KMS-11 (cell line): ENCODE measurements at regions not wholly inside any gene's neighbourhood (a gene's known extent, or its start where the extent isn't known, plus 50 kb on each side); places are given as distances from the start of the nearest gene placed in this dataset.

Experiments used
- H2AFZ ChIP-seq: fragments of 200-600 bp; sonication (generic); 2 replicates; pipeline ENCODE4 v1.6.1; 2016; ENCODE audit warnings: antibody characterized with exemption, mixed run types, low read depth
- H3K27ac ChIP-seq: fragments of 200-600 bp; sonication (generic); 2 replicates; pipeline ENCODE4 v1.6.1; 2016; ENCODE audit warnings: mild to moderate bottlenecking, mixed run types
- H3K27me3 ChIP-seq: fragments of 200-600 bp; sonication (generic); 2 replicates; pipeline ENCODE4 v1.6.1; 2017; ENCODE audit warnings: mild to moderate bottlenecking, low read depth, mixed run types, moderate library complexity; ENCODE audit not compliant: insufficient read depth
- H3K36me3 ChIP-seq: fragments of 200-600 bp; sonication (generic); 2 replicates; pipeline ENCODE4 v1.6.1; 2017; ENCODE audit warnings: mild to moderate bottlenecking, mixed run types; ENCODE audit not compliant: insufficient read depth
- H3K4me1 ChIP-seq: fragments of 200-600 bp; sonication (generic); 2 replicates; pipeline ENCODE4 v1.6.1; 2016; ENCODE audit warnings: mild to moderate bottlenecking, low read depth, mixed run types; ENCODE audit not compliant: poor library complexity, severe bottlenecking
- H3K4me2 ChIP-seq: fragments of 200-600 bp; sonication (generic); 2 replicates; pipeline ENCODE4 v1.7.0; 2016; ENCODE audit warnings: mild to moderate bottlenecking, mixed run types
- H3K4me3 ChIP-seq: fragments of 200-600 bp; sonication (generic); IDR thresholded peaks from 2 replicates; pipeline ENCODE4 v1.6.1; 2017; ENCODE audit warnings: low read depth, low read length, mixed read lengths; ENCODE audit not compliant: insufficient read depth
- H3K79me2 ChIP-seq: fragments of 200-600 bp; sonication (generic); 2 replicates; pipeline ENCODE4 v1.6.1; 2016; ENCODE audit warnings: low read depth, mixed run types; ENCODE audit not compliant: insufficient read depth
- H3K9ac ChIP-seq: fragments of 200-600 bp; sonication (generic); 2 replicates; pipeline ENCODE4 v1.6.1; 2016; ENCODE audit warnings: mild to moderate bottlenecking, mixed run types
- H4K20me1 ChIP-seq: fragments of 200-600 bp; sonication (generic); 2 replicates; pipeline ENCODE4 v1.6.1; 2016; ENCODE audit warnings: mild to moderate bottlenecking, mixed run types; ENCODE audit not compliant: insufficient read depth
- TF ChIP-seq, protein P1 (sequence below): fragments of 200-600 bp; sonication (generic); conservative IDR thresholded peaks from 2 replicates; pipeline ENCODE4 v1.6.1; 2017; ENCODE audit warnings: low read depth, mild to moderate bottlenecking, antibody characterized with exemption, low read length, moderate library complexity, mixed read lengths

DNA sequence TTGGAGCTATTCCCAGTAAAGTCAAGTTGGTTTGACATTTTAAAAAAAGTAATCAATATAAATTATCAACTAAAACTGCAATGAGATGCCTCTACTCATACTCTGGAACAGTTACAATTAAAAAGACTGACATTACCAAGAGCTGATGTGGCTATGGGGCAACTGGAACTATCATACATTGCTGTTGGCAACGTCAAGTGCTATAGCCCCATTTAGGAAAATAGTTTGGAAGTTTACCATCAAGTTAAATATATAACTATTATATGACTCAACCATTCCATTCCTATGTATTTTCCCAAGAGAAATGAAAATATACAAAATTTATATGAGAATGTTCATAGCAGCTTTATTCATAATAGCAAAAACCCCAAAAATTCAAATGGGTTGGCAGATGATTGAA is 111.4 kb upstream of the HDGFL1 start:
- H3K27ac ChIP-seq: no peak overlapping the region
- no peaks in the 10 kb centered on the region for H4K20me1 ChIP-seq
- H3K4me1 ChIP-seq: no peaks in the 10 kb centered on the region
- H3K4me3 ChIP-seq: no peak overlapping the region
- no peaks in the 10 kb centered on the region for H3K36me3 ChIP-seq
- no peak overlapping the region for H3K4me2 ChIP-seq
- no peak overlapping the region for H2AFZ ChIP-seq
- H3K79me2 ChIP-seq: no peaks in the 10 kb centered on the region
- no peaks in the 10 kb centered on the region for H3K27me3 ChIP-seq
- TF ChIP-seq, protein P1, sequence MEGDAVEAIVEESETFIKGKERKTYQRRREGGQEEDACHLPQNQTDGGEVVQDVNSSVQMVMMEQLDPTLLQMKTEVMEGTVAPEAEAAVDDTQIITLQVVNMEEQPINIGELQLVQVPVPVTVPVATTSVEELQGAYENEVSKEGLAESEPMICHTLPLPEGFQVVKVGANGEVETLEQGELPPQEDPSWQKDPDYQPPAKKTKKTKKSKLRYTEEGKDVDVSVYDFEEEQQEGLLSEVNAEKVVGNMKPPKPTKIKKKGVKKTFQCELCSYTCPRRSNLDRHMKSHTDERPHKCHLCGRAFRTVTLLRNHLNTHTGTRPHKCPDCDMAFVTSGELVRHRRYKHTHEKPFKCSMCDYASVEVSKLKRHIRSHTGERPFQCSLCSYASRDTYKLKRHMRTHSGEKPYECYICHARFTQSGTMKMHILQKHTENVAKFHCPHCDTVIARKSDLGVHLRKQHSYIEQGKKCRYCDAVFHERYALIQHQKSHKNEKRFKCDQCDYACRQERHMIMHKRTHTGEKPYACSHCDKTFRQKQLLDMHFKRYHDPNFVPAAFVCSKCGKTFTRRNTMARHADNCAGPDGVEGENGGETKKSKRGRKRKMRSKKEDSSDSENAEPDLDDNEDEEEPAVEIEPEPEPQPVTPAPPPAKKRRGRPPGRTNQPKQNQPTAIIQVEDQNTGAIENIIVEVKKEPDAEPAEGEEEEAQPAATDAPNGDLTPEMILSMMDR: no peak
- H3K9ac ChIP-seq: no peak overlapping the region

DNA sequence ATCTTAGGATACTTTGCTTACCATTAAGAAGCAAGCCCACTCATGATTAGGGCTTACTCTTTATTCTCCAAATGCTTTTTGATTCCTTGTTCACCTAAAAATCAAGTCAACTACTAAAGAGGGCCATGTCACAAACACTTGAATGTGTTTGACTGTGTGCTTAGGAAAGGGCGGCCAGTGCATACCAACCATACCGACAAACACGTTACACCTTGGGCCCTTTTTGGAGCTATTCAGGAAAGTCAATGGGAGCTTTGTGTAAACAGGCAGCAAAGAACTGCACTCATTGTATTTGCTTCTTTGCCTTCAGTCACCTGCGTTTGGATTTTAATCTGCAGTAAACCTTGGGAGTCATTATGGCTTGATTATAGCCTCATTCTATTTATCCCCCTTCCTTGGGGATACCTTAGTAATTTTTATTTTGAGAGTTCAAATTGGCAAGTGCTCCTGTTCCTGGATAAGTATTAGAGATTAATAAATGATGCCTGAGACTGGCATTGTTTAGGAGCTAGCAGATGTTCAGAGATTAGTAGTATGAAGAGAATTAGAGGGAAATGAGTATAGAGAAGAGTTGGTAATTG is 102.6 kb upstream of the HDGFL1 start:
- H2AFZ ChIP-seq: no peak overlapping the region

DNA sequence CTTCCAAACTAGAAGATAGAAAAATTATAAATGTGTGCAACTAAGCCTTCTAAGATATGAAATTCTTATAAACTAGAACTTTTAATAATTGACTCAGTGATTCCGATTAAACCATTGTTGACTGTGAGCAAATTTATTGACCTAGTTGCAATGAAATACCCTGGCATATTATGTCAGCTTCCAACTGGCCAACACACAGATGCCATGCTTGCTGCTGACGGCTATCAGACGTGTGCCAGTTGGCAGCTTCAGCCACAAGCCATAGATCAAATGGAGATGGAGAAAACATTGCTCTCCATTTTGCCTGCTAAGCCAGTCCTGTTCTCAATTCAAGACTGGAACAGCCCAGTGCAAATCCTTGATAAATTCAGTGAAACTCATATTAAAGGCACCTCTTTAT is 101.7 kb upstream of the HDGFL1 start:
- H2AFZ ChIP-seq: no peak overlapping the region
- H3K27ac ChIP-seq: no peak overlapping the region
- no peaks in the 10 kb centered on the region for H3K79me2 ChIP-seq
- no peaks in the 10 kb centered on the region for H3K27me3 ChIP-seq
- H3K4me1 ChIP-seq: no peaks in the 10 kb centered on the region
- no peaks in the 10 kb centered on the region for H3K36me3 ChIP-seq
- H3K4me2 ChIP-seq: no peak overlapping the region
- H4K20me1 ChIP-seq: no peaks in the 10 kb centered on the region
- TF ChIP-seq, protein P1: no peak
- no peak overlapping the region for H3K4me3 ChIP-seq
- no peak overlapping the region for H3K9ac ChIP-seq

More for the DNA sequence above, 102.6 kb upstream of the HDGFL1 start:
- no peak overlapping the region for H3K4me2 ChIP-seq
- H3K4me3 ChIP-seq: no peak overlapping the region
- no peaks in the 10 kb centered on the region for H3K27me3 ChIP-seq
- no peaks in the 10 kb centered on the region for H3K4me1 ChIP-seq
- H3K9ac ChIP-seq: no peak overlapping the region
- H3K27ac ChIP-seq: no peak overlapping the region
- no peaks in the 10 kb centered on the region for H4K20me1 ChIP-seq
- H3K79me2 ChIP-seq: no peaks in the 10 kb centered on the region
- TF ChIP-seq, protein P1: no peak
- no peaks in the 10 kb centered on the region for H3K36me3 ChIP-seq

DNA sequence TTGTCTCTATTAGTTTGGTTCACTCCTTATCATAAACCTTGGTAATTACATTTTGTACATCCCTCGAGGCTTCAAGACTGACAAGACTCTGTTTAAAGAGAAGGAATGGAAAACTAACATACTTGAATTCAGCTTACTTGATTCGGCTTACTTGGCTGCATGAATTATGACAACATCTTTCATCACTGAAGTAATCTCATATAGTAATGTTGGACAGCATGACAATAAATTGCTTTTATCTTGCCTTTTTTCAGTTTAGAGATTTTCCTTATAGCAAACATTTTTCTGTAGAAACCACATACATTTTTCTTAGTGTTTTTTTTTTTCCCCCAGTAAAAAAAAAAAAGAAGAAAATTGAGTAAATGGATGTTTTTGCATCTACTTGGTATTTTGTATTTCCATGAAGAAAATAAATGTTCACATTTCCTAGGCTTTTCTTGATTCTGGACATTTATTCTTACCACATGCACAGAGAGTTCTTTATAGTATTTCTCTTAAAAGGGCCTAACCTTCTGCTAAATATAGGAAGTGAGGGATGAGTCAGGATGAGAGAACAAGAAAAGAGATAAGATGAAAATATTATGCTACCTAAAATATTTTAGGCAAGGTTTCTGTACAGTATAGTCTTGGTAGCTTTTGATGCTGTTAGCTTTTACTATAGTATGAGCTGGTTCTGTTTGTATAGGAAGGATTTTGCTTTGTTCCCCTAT is 101.0 kb upstream of the HDGFL1 start:
- TF ChIP-seq, protein P1: no peak
- no peak overlapping the region for H3K4me2 ChIP-seq

More for the DNA sequence above, 101.0 kb upstream of the HDGFL1 start:
- H3K79me2 ChIP-seq: no peaks in the 10 kb centered on the region
- H3K27ac ChIP-seq: no peak overlapping the region
- no peaks in the 10 kb centered on the region for H3K27me3 ChIP-seq
- no peaks in the 10 kb centered on the region for H3K36me3 ChIP-seq
- no peaks in the 10 kb centered on the region for H3K4me1 ChIP-seq
- no peak overlapping the region for H3K4me3 ChIP-seq
- no peak overlapping the region for H2AFZ ChIP-seq
- no peaks in the 10 kb centered on the region for H4K20me1 ChIP-seq
- no peak overlapping the region for H3K9ac ChIP-seq
